Loucy (cell line): ENCODE measurements at regions not wholly inside any gene's neighbourhood (a gene's known extent, or its start where the extent isn't known, plus 50 kb on each side); places are given as distances from the start of the nearest gene placed in this dataset.

ENCODE experiments used
- H2AFZ ChIP-seq: fragments of 200-600 bp; sonication (generic); 2 replicates; pipeline ENCODE4 v1.6.0; 2016; ENCODE audit warnings: antibody characterized with exemption, mild to moderate bottlenecking, low read length, moderate library complexity
- H3F3A ChIP-seq: fragments of 200-600 bp; 2 replicates; pipeline ENCODE4 v1.6.0; 2016; ENCODE audit warnings: antibody characterized with exemption, low read depth, mild to moderate bottlenecking
- H3K27me3 ChIP-seq: fragments of 200-600 bp; sonication (generic); 2 replicates; pipeline ENCODE4 v1.6.1; 2014; ENCODE audit warnings: low read length, mild to moderate bottlenecking; ENCODE audit not compliant: insufficient read depth, poor library complexity, severe bottlenecking
- H3K36me3 ChIP-seq: fragments of 200-600 bp; sonication (generic); 2 replicates; pipeline ENCODE4 v1.6.1; 2016; ENCODE audit warnings: low read length; ENCODE audit not compliant: insufficient read depth
- H3K4me1 ChIP-seq: fragments of 200-600 bp; sonication (generic); 2 replicates; pipeline ENCODE4 v1.5.1; 2014; ENCODE audit warnings: low read length, mild to moderate bottlenecking; ENCODE audit not compliant: insufficient read depth, poor library complexity, severe bottlenecking
- H3K4me2 ChIP-seq: fragments of 200-600 bp; sonication (generic); 2 replicates; pipeline ENCODE4 v1.6.0; 2014; ENCODE audit warnings: antibody characterized with exemption, low read length, low read depth, mild to moderate bottlenecking; ENCODE audit not compliant: poor library complexity, severe bottlenecking
- H3K4me3 ChIP-seq: fragments of 200-600 bp; sonication (generic); 2 replicates; pipeline ENCODE4 v1.5.1; 2014; ENCODE audit warnings: low read length, mild to moderate bottlenecking, mixed read lengths; ENCODE audit not compliant: poor library complexity, severe bottlenecking
- H3K79me2 ChIP-seq: fragments of 200-600 bp; sonication (generic); 2 replicates; pipeline ENCODE4 v1.6.1; 2014; ENCODE audit warnings: low read length; ENCODE audit not compliant: insufficient read depth
- H3K9ac ChIP-seq: fragments of 200-600 bp; sonication (generic); 2 replicates; pipeline ENCODE4 v1.6.0; 2014; ENCODE audit warnings: mild to moderate bottlenecking, low read depth, low read length, moderate library complexity; ENCODE audit not compliant: poor library complexity, severe bottlenecking
- H3K9me2 ChIP-seq: fragments of 200-600 bp; sonication (generic); replicated peaks from 2 replicates; pipeline ENCODE4 v1.6.1; 2016; ENCODE audit warnings: low read depth, low read length, mixed read lengths
- H3K9me3 ChIP-seq: fragments of 200-600 bp; sonication (generic); 2 replicates; pipeline ENCODE4 v1.6.1; 2014; ENCODE audit warnings: mild to moderate bottlenecking, antibody characterized with exemption, low read length, low read depth; ENCODE audit not compliant: insufficient read depth
- H4K20me1 ChIP-seq: fragments of 200-600 bp; sonication (generic); 2 replicates; pipeline ENCODE4 v1.6.0; 2014; ENCODE audit warnings: antibody characterized with exemption, low read length, mild to moderate bottlenecking; ENCODE audit not compliant: insufficient read depth, poor library complexity, severe bottlenecking
- CTCF ChIP-seq: fragments of 200-600 bp; sonication (generic); conservative IDR thresholded peaks from 2 replicates; pipeline ENCODE4 v1.5.1; 2014; ENCODE audit warnings: mild to moderate bottlenecking, antibody characterized with exemption, low read length
- EZH2phosphoT487 ChIP-seq: fragments of 200-600 bp; IDR thresholded peaks from 2 replicates; pipeline ENCODE4 v1.6.1; 2018; ENCODE audit warnings: antibody characterized with exemption, mild to moderate bottlenecking, moderate library complexity, borderline replicate concordance

DNA sequence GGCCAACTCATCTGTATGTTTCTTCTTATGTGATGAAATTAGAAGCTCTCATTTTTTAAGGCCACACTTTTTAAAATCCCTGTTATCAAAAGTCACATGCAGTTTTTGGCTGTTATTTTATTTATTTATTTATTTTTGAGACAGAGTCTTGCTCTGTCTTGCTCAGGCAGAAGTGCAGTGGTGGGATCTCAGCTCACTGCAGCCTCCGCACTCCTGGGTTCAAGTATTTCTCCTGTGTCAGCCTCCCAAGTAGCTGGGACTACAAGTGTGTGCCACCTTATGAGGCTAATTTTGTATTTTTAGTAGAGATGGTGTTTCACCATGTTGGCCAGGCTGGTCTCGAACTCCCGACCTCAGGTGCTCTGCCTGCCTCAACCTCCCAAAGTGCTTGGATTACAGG is 1434.5 kb downstream of the LRFN5 start:
- 0 out of 2 replicates have a peak, but pooled peaks cover 3% of the 10 kb centered on the region for H3F3A ChIP-seq
- H3K4me3 ChIP-seq, result no peak overlapping the region
- H3K4me1 ChIP-seq, result peaks cover 14% of the 10 kb centered on the region
- no peaks in the 10 kb centered on the region for H4K20me1 ChIP-seq
- TF ChIP-seq CTCF (no peak), EZH2phosphoT487 (no peak)
- no peak overlapping the region for H3K9ac ChIP-seq
- H3K9me2 ChIP-seq, result no peaks in the 10 kb centered on the region
- H3K36me3 ChIP-seq, result no peaks in the 10 kb centered on the region
- no peaks in the 10 kb centered on the region for H3K27me3 ChIP-seq
- no peak overlapping the region for H3K4me2 ChIP-seq
- no peak overlapping the region for H2AFZ ChIP-seq
- H3K9me3 ChIP-seq, result no peaks in the 10 kb centered on the region
- H3K79me2 ChIP-seq, result no peaks in the 10 kb centered on the region

- Histone ChIP-seq H3K4me2 (no peak overlapping the region), H3K36me3 (no peaks in the 10 kb centered on the region), H3K9me3 (no peaks in the 10 kb centered on the region), H3K9ac (no peak overlapping the region), H3F3A (0 out of 2 replicates have a peak, but pooled peaks cover 3% of the 10 kb centered on the region), H2AFZ (no peak overlapping the region), H4K20me1 (no peaks in the 10 kb centered on the region), H3K4me3 (no peak overlapping the region), H3K9me2 (no peaks in the 10 kb centered on the region), H3K79me2 (no peaks in the 10 kb centered on the region), H3K27me3 (no peaks in the 10 kb centered on the region), H3K4me1 (peaks cover 15% of the 10 kb centered on the region)
- TF ChIP-seq CTCF (no peak), EZH2phosphoT487 (no peak)
Observed at GRCh38 chr14:43039881-43040280, 1433.2 kb downstream of the LRFN5 start.

DNA sequence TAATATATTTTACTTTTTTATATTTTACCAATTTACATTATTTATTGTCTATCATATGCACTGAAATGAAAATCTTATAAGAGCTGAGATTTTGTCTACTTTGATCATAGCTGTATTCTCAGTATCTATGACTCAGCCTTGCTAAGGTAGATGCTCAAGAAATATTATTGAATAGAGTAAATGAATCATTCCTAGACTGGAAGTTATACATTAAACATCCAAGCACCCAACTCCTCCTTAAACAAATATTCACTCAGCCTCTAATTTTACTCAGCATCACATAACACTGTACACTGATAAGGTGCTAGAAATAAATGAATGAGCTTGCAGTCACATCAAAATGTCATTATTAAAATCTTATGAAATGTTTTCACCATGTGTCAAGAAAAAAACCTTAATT is 1424.9 kb downstream of the LRFN5 start:
- Histone ChIP-seq H3K9me3 (no peaks in the 10 kb centered on the region), H3K36me3 (no peaks in the 10 kb centered on the region), H3K79me2 (no peaks in the 10 kb centered on the region), H3K27me3 (no peaks in the 10 kb centered on the region), H2AFZ (no peak overlapping the region), H3K9ac (no peak overlapping the region), H3K9me2 (no peaks in the 10 kb centered on the region), H3F3A (no peaks in the 10 kb centered on the region), H3K4me2 (no peak overlapping the region), H3K4me3 (no peak overlapping the region), H4K20me1 (no peaks in the 10 kb centered on the region), H3K4me1 (peaks cover 5% of the 10 kb centered on the region)
- TF ChIP-seq CTCF (no peak), EZH2phosphoT487 (no peak)
